Mononuclear cell (primary cell): ENCODE measurements at regions not wholly inside any gene's neighbourhood (a gene's known extent, or its start where the extent isn't known, plus 50 kb on each side); places are given as distances from the start of the nearest gene placed in this dataset.
"Not testable (repeated sequence)": the region's sequence is repeated elsewhere in the genome, so short reads cannot be mapped to it uniquely, and the experiment has no call there.

Source experiments
- H3K27me3 ChIP-seq: 2 replicates; pipeline ENCODE4 v1.6.0; 2011; ENCODE audit warnings: low read length, control low read depth; ENCODE audit not compliant: insufficient read depth
- H3K4me1 ChIP-seq: 2 replicates; pipeline ENCODE4 v1.5.1; 2011; ENCODE audit warnings: mild to moderate bottlenecking, low read length, control low read depth; ENCODE audit not compliant: insufficient read depth
- H3K4me3 ChIP-seq: 2 replicates; pipeline ENCODE4 v1.5.1; 2011; ENCODE audit warnings: mild to moderate bottlenecking, low read length, moderate library complexity
- H3K9me3 ChIP-seq: 2 replicates; pipeline ENCODE4 v1.5.1; 2011; ENCODE audit warnings: low read depth, mild to moderate bottlenecking, control low read depth, low read length

DNA sequence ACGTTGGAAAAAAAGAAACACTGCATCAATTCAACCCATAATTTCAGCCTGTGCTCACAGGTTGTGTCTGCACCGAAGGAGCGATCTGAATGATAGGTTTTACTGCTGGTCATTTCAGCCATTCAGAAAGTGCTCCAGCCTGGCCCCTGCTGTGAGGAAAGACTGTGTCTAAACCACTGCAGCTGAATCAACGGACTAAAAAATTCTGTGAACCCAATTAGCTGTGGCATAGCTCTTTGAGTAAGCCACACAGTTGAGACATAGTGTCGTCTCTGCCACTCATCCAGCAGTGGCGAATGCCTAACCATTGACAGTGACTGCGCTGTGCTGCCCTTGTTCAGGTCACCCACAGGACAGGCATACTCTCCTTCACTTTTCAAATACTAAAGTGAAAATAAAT is 179.8 kb downstream of the COG6 start:
- no peaks in the 10 kb centered on the region for H3K9me3 ChIP-seq
- H3K27me3 ChIP-seq, result peaks cover under 1% of the 10 kb centered on the region
- H3K4me3 ChIP-seq, result no peak overlapping the region
- no peaks in the 10 kb centered on the region for H3K4me1 ChIP-seq

DNA sequence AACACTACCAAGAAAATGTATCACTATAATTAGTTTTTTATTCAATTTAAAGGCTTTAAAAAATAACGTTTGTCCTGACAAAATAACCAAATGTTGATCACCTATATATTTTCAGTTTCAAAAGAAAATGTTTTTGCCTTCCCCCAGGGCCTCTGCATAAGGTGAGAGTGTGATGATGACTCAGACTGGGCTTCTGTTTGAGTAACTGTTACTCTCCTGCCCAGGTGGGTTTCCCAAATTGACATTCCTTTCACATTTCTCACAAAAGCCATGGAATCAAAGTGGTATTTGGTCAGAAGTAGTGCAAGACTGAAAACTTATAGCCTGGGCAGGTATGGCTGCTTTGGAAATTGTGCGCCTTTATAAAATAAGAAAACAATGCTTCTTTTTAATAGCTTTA is 180.6 kb downstream of the COG6 start:
- H3K9me3 ChIP-seq, result no peaks in the 10 kb centered on the region
- H3K27me3 ChIP-seq, result no peaks in the 10 kb centered on the region
- H3K4me3 ChIP-seq, result no peak overlapping the region
- H3K4me1 ChIP-seq, result no peaks in the 10 kb centered on the region

DNA sequence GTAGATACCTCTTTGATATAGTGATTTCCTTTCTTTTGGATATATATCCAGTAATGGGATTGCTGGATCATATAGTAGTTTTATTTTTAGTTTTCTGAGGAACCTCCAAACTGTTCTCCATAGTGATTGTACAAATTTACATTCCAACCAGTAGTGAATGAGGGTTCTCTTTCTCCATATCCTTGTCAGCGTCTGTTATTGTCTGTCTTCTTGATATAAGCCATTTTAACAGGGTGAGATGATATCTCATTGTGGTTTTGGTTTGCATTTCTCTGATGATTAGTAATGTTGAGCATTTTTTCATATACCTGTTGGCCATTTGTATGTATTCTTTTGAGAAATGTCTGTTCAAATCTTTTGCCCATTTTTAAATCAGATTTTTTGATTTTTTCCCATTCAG is 182.4 kb downstream of the COG6 start:
- not testable (repeated sequence) for H3K4me3 ChIP-seq, H3K4me1 ChIP-seq, H3K9me3 ChIP-seq, H3K27me3 ChIP-seq

DNA sequence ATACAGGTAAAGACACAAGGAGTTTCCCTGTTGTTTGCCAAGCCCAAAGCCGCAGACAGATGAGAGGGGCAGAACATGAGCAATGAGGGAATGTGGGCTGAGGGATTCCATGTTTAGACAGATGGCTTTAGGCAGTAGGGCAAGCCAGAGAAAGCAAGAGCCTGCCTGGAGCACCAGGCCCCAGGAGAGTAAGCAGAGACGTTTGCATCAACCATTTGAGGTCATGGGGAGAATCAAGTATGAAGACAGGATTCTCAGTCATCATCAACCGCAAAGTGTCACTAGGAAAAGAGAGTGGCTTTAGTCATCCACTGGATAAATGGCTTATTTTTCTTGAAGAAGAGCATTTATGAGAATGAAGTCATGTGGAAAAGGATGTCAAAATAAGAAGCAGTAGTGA is 184.7 kb downstream of the COG6 start:
- Histone ChIP-seq H3K4me1 (no peaks in the 10 kb centered on the region), H3K4me3 (no peak overlapping the region)

DNA sequence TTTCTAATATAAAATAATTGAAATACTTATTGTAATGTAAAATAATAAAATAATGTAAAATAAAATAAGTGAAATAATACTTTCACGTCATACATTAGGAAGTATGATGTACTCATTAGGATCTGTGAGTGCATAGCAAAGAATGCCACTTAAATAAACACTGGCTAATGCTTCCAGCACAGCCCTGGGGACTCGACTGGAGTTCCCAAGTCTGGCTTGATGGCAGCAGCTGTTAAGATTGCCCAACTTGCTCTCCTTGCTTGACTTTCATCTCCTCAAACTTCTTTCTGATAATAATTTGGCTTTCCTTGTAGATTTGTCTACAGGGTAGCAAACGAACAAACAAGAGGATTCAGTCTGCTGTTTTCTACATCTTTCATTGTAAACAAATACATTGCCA is 191.9 kb downstream of the COG6 start:
- no peaks in the 10 kb centered on the region for H3K9me3 ChIP-seq
- no peak overlapping the region for H3K4me3 ChIP-seq
- H3K27me3 ChIP-seq, result no peaks in the 10 kb centered on the region
- no peaks in the 10 kb centered on the region for H3K4me1 ChIP-seq

More for the DNA sequence above, 184.7 kb downstream of the COG6 start:
- Histone ChIP-seq H3K27me3 (no peaks in the 10 kb centered on the region), H3K9me3 (no peaks in the 10 kb centered on the region)

DNA sequence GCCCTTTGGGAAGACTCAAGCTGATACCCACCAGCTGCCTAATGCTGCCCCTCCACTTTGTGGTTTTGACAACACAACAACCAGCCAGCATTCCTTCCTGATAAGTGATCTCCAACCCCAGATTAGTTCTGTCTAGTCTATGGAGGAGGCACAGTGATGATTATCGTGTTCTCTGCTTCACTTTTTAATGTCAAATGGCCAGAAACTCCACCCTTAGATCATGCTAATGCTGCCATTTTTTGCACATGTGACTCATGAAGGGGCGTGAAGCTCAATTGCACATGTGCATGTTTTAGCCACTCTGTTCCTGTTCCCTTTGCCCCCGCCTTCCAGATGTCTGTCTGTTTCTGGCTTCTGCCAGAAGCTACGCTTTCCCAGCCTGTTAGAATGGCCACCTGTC is 199.8 kb downstream of the COG6 start:
- H3K4me3 ChIP-seq, result no peak overlapping the region
- peaks cover 4% of the 10 kb centered on the region for H3K27me3 ChIP-seq
- no peaks in the 10 kb centered on the region for H3K4me1 ChIP-seq
- H3K9me3 ChIP-seq, result no peaks in the 10 kb centered on the region

DNA sequence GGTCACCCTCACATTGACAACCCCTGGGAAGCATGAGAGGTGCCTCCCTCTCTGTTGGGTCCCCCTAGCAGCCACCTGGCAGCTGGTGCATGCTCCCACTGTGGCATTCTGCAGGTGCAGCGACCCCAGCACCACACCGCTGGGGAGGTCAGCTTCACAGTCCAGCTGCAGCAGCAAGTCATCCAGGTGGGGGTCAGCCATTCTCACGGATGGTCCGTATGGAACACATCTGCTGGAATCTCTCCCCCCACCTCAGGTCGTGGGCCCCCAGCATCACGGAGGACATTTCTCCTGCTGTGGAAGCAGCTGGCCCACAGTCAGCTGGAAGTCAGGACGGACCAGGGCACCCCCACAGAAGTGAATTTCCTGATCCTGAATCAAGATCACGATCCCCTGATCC is 201.3 kb downstream of the COG6 start:
- H3K4me3 ChIP-seq, result no peak overlapping the region
- no peaks in the 10 kb centered on the region for H3K4me1 ChIP-seq
- peaks cover 4% of the 10 kb centered on the region for H3K27me3 ChIP-seq
- no peaks in the 10 kb centered on the region for H3K9me3 ChIP-seq

DNA sequence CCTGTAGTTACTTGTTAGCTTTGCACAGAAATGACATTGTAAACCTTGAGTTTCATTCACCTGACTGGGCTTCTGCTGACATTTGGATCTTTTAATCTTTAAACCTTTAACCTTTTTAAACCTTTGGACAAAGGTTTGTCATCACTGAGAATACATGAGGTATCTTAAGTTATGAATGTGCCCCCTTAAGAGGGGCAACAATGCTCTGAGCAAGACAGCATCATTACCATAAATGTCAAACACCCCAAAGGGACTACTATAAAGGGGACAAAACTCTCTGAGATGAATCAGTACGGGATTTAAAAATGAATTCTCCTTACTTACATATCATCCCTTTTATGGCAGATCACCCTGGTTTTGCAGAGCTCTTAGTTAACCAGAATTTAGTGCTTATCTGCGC is 203.3 kb downstream of the COG6 start:
- H3K4me3 ChIP-seq, result no peak overlapping the region
- no peaks in the 10 kb centered on the region for H3K4me1 ChIP-seq
- peaks cover 4% of the 10 kb centered on the region for H3K27me3 ChIP-seq
- no peaks in the 10 kb centered on the region for H3K9me3 ChIP-seq

DNA sequence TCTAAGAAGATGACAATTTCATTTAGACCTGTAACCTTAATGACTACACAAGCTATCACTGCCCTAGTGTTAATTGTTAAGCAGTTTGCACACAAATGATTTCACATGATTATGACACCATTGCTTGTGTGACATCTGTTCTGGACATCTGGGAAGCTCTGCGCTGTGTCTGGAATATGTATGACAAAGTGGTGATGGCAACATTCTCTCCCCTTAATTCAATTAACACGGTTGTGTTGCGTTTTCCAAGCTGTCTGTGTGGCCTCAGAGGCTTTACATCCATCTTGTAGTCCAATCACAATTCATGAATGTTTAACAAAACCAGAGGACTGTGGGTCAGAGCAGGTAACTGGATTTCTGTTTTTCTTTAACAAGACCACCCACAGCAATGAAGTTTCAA is 204.4 kb downstream of the COG6 start:
- Histone ChIP-seq H3K9me3 (no peaks in the 10 kb centered on the region), H3K4me1 (no peaks in the 10 kb centered on the region), H3K4me3 (no peak overlapping the region), H3K27me3 (peaks cover 4% of the 10 kb centered on the region)

DNA sequence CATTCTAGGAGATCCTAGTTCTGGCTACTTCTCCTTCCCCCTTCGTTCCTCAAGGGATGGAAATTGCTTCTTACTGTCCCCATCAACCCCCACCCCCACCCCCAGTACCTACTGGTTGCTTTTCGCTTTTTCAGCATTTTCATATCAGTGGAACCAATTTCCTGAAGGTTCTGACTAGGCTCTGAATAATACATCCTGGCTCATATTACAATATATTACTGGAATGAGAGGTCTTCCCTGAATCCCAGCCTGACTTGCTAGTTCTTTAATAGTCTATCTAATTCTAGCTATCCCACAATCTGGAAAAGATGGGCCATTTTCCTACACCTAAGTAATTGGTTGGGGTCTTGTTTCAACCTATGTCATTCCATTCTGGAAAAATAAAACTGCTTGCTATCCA is 207.4 kb downstream of the COG6 start:
- H3K4me3 ChIP-seq, result no peak overlapping the region
- H3K27me3 ChIP-seq, result no peaks in the 10 kb centered on the region
- no peaks in the 10 kb centered on the region for H3K4me1 ChIP-seq
- H3K9me3 ChIP-seq, result no peaks in the 10 kb centered on the region

DNA sequence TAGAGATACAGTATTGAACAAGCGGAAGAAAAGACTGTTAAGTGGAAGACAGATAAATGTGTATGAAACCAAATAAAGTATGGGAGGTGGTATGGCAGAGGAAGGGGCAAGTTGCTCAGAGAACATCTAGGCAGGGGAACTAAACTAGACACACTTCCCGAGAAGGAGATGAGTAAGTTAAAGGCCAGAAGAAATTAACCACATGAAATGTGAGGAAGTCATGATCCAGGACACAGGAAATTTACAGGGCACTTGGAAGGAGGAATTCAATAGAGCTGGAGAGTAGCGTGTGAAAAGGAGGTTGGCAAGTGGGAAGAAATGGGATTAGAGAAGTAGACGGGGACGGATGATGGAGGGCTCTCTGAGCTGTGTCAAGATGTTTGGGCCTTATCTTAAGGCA is 208.8 kb downstream of the COG6 start:
- no peaks in the 10 kb centered on the region for H3K27me3 ChIP-seq
- no peaks in the 10 kb centered on the region for H3K4me1 ChIP-seq
- H3K4me3 ChIP-seq, result no peak overlapping the region
- H3K9me3 ChIP-seq, result no peaks in the 10 kb centered on the region

DNA sequence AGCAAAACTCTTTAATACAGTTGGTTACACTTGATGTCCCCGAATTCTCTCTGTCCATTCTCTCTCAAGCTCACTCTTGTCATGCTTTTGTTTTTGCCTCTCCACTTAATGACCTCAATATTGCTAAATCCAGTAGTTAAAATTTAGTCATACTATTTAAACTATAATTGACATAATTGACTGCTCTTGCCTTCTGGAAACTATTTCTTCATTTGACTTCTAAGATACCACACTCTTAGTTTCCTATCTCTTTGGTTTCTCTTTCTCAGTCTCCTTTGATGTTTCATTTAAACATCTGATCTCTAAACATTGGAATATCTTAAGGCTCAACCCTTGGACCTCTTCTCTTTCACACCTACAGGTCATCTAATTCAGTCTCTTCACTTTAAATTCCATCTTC is 211.3 kb downstream of the COG6 start:
- Histone ChIP-seq H3K27me3 (no peaks in the 10 kb centered on the region), H3K9me3 (no peaks in the 10 kb centered on the region), H3K4me3 (no peak overlapping the region), H3K4me1 (no peaks in the 10 kb centered on the region)

DNA sequence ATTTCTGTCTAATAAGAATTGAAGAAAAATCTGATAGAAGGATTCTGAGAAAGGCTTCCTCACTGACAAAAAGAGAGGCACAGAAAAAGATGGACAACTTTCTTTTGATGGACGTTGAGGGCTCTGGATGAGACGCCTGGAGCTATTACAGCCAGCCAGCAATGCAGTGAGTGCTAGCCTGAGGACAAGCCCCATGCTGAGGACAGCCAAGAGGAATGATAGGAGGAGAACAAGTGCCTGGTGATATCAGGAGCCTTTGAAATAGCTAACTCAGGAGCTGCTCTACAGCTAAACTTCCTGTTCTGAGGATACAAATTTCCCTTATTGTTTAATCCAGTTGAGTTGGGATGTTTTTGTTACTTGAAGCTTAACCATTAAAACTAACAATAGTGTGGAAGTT is 212.3 kb downstream of the COG6 start:
- Histone ChIP-seq H3K27me3 (no peaks in the 10 kb centered on the region), H3K9me3 (no peaks in the 10 kb centered on the region), H3K4me3 (no peak overlapping the region), H3K4me1 (no peaks in the 10 kb centered on the region)

DNA sequence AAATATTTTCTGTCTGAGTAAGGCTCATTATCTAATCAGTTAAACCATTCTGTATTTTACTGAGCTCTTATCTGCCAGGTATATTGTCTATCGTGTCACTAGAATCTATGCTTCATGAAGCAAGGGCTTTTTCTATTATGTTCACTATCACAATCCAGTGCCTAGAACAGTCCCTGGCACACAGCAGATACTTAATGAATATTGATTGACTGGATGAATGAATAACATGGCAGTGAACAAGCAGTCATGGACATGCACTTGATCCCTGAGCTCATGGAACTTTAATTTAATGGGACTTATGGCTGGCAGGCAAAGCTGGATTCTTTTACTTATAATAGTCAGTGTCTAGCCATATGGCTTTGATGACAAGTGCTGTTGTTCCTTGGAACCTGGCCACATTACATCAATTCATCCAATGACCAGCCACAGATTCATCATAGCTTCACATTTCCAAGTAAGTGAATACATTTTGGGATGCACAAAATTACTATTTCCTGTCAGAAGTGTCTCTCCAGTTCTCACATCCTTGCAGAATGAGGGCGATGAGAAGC is 214.8 kb downstream of the COG6 start:
- no peaks in the 10 kb centered on the region for H3K27me3 ChIP-seq
- H3K4me3 ChIP-seq, result no peak overlapping the region
- no peaks in the 10 kb centered on the region for H3K9me3 ChIP-seq
- no peaks in the 10 kb centered on the region for H3K4me1 ChIP-seq

DNA sequence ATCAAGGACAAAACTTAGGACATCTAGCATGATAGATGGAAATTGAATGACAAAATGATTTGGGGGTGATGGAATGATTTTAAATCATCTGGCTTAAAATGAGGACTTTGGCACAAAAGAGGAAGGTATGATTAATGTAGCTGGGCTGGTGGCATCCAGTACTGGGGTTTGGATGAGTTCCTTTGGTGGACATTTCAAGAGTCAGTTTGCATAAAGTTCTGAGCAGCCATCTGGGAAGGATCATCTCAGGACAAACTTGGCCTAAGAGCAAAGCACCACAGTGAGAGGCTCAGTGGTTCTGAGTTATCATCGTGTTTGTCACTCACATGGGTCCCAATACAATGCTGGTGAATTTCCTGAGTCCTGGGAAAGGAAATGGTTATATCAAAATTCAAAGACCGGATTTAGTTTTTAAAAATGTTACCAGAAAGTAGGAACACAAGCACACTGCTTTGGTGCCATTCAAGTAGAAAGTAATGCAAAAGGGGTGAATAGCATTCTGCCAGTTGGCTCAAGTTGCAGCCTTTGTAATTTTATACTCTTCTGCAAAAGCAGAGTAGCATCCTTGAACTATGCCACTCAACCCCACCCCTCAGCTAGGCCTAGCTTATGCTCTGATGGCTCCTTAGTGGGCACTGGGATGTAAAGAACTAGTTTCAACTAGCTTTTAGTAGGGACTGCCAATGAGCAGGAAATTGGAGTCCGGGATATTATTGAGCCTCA is 219.0 kb downstream of the COG6 start:
- Histone ChIP-seq H3K9me3 (no peaks in the 10 kb centered on the region), H3K27me3 (no peaks in the 10 kb centered on the region), H3K4me1 (no peaks in the 10 kb centered on the region), H3K4me3 (no peak overlapping the region)
